SU-DHL-6 (cell line): ENCODE measurements at regions not wholly inside any gene's neighbourhood (a gene's known extent, or its start where the extent isn't known, plus 50 kb on each side); places are given as distances from the start of the nearest gene placed in this dataset.

Source experiments
- H2AFZ ChIP-seq: fragments of 200-600 bp; sonication (generic); 2 replicates; pipeline ENCODE4 v1.6.1; 2014; ENCODE audit warnings: low read depth, mild to moderate bottlenecking, moderate library complexity, mixed read lengths, antibody characterized with exemption, low read length; ENCODE audit not compliant: severe bottlenecking
- H3F3A ChIP-seq: fragments of 200-600 bp; shearing (Covaris generic); 2 replicates; pipeline ENCODE4 v1.6.0; 2016; ENCODE audit warnings: antibody characterized with exemption, mild to moderate bottlenecking; ENCODE audit not compliant: insufficient read depth
- H3K27ac ChIP-seq: fragments of 200-600 bp; sonication (generic); 2 replicates; pipeline ENCODE4 v1.5.1; 2016; ENCODE audit warnings: low read depth, mild to moderate bottlenecking, low read length, moderate library complexity, mixed read lengths
- H3K27me3 ChIP-seq: fragments of 200-600 bp; sonication (generic), shearing (Covaris generic); 2 replicates; pipeline ENCODE4 v1.6.0; 2014; ENCODE audit warnings: mild to moderate bottlenecking, low read length
- H3K36me3 ChIP-seq: fragments of 200-600 bp; sonication (generic); 2 replicates; pipeline ENCODE4 v1.6.1; 2014; ENCODE audit warnings: mild to moderate bottlenecking, low read length, mixed read lengths
- H3K4me2 ChIP-seq: fragments of 300-600, 200-600 bp; shearing (Covaris generic), sonication (generic); 2 replicates; pipeline ENCODE4 v1.6.0; 2014; ENCODE audit warnings: low read length, low read depth, mild to moderate bottlenecking; ENCODE audit not compliant: poor library complexity, severe bottlenecking
- H3K4me3 ChIP-seq: fragments of 200-600 bp; sonication (generic); 2 replicates; pipeline ENCODE4 v1.5.1; 2014; ENCODE audit warnings: antibody characterized with exemption, low read length, mild to moderate bottlenecking, mixed read lengths; ENCODE audit not compliant: insufficient read depth, poor library complexity, severe bottlenecking
- H3K79me2 ChIP-seq: fragments of 200-600 bp; sonication (generic); 2 replicates; pipeline ENCODE4 v1.6.1; 2014; ENCODE audit warnings: mild to moderate bottlenecking, low read length, moderate library complexity; ENCODE audit not compliant: insufficient read depth
- H3K9ac ChIP-seq: fragments of 200-600 bp; sonication (generic); 2 replicates; pipeline ENCODE4 v1.7.0; 2014; ENCODE audit warnings: mild to moderate bottlenecking, low read length
- H3K9me2 ChIP-seq: fragments of 200-600 bp; sonication (generic); replicated peaks from 2 replicates; pipeline ENCODE4 v1.6.1; 2014; ENCODE audit warnings: low read length; ENCODE audit not compliant: insufficient read depth
- H3K9me3 ChIP-seq: fragments of 200-600 bp; sonication (generic); 2 replicates; pipeline ENCODE4 v1.6.1; 2014; ENCODE audit warnings: low read length, mixed read lengths; ENCODE audit not compliant: insufficient read depth
- H4K20me1 ChIP-seq: fragments of 200-600 bp; sonication (generic); 2 replicates; pipeline ENCODE4 v1.6.1; 2014; ENCODE audit warnings: low read depth, mild to moderate bottlenecking, antibody characterized with exemption, low read length, moderate library complexity, mixed read lengths
- CTCF ChIP-seq: fragments of 200-600 bp; sonication (generic); IDR thresholded peaks from one replicate; pipeline ENCODE4 v1.5.1; 2017; ENCODE audit warnings: antibody characterized with exemption, mild to moderate bottlenecking, low read length, moderate library complexity; ENCODE audit not compliant: insufficient read depth, poor library complexity, severe bottlenecking
- EZH2phosphoT487 ChIP-seq: fragments of 200-600 bp; sonication (generic), shearing (Covaris generic); conservative IDR thresholded peaks from 2 replicates; pipeline ENCODE4 v1.6.1; 2018; ENCODE audit warnings: mild to moderate bottlenecking, antibody characterized with exemption, low read length, moderate library complexity, mixed read lengths

GRCh38 chr15:70539409-70539808, 223.9 kb downstream of the UACA start:
- H3K27me3 ChIP-seq, result no peaks in the 10 kb centered on the region
- H3K36me3 ChIP-seq, result no peaks in the 10 kb centered on the region
- H3K4me2 ChIP-seq, result no peak overlapping the region
- no peaks in the 10 kb centered on the region for H3F3A ChIP-seq
- no peak overlapping the region for H3K9ac ChIP-seq
- no peaks in the 10 kb centered on the region for H3K79me2 ChIP-seq
- no peaks in the 10 kb centered on the region for H3K9me3 ChIP-seq
- H3K4me3 ChIP-seq, result no peak overlapping the region
- H3K9me2 ChIP-seq, result no peaks in the 10 kb centered on the region
- TF ChIP-seq CTCF (no peak), EZH2phosphoT487 (no peak)
- H3K27ac ChIP-seq, result no peak overlapping the region
- no peak overlapping the region for H2AFZ ChIP-seq
- H4K20me1 ChIP-seq, result no peaks in the 10 kb centered on the region

- Histone ChIP-seq H3K4me3 (no peak overlapping the region), H2AFZ (no peak overlapping the region), H3K9me2 (no peaks in the 10 kb centered on the region), H3K27ac (no peak overlapping the region), H4K20me1 (no peaks in the 10 kb centered on the region), H3K9me3 (no peaks in the 10 kb centered on the region), H3K9ac (no peak overlapping the region), H3K4me2 (no peak overlapping the region), H3K79me2 (no peaks in the 10 kb centered on the region), H3F3A (no peaks in the 10 kb centered on the region), H3K36me3 (no peaks in the 10 kb centered on the region), H3K27me3 (no peaks in the 10 kb centered on the region)
- TF ChIP-seq EZH2phosphoT487 (no peak), CTCF (no peak)
Measured at GRCh38 chr15:70538278-70538677, 225.1 kb downstream of the UACA start.

GRCh38 chr15:70535955-70536338, 227.4 kb downstream of the UACA start:
- no peak overlapping the region for H3K9ac ChIP-seq
- no peaks in the 10 kb centered on the region for H3K9me3 ChIP-seq
- H3K4me3 ChIP-seq, result no peak overlapping the region
- H3K79me2 ChIP-seq, result no peaks in the 10 kb centered on the region
- H3F3A ChIP-seq, result no peaks in the 10 kb centered on the region
- H3K4me2 ChIP-seq, result no peak overlapping the region
- no peak overlapping the region for H3K27ac ChIP-seq
- no peaks in the 10 kb centered on the region for H4K20me1 ChIP-seq
- no peaks in the 10 kb centered on the region for H3K27me3 ChIP-seq
- H3K36me3 ChIP-seq, result no peaks in the 10 kb centered on the region
- H2AFZ ChIP-seq, result no peak overlapping the region
- no peaks in the 10 kb centered on the region for H3K9me2 ChIP-seq
- TF ChIP-seq EZH2phosphoT487 (no peak), CTCF (no peak)
